ENCODE measurements at regions not wholly inside any gene's neighbourhood (a gene's known extent, or its start where the extent isn't known, plus 50 kb on each side); places are given as distances from the start of the nearest gene placed in this dataset.

GRCh38 chr20:2223558-2224367 lies 72.0 kb upstream of the TGM3 start:
- no peak for TF ChIP-seq POLR2AphosphoS5 (IDR thresholded peaks at IDR 0.05; ENCODE audit: low read depth, low read length)
- no peak for TF ChIP-seq REST (IDR thresholded peaks at IDR 0.05; ENCODE audit: insufficient read depth in 1 of 2, low read depth in 2 of 2, low read length in 2 of 2)
- no peak for TF ChIP-seq SIN3A (IDR thresholded peaks at IDR 0.05; ENCODE audit: borderline replicate concordance, insufficient read depth, low read length)
- no peak for TF ChIP-seq TAF1 (IDR thresholded peaks at IDR 0.05; ENCODE audit: borderline replicate concordance, insufficient read depth, low read length)
